H1 (cell line): ENCODE measurements at regions not wholly inside any gene's neighbourhood (a gene's known extent, or its start where the extent isn't known, plus 50 kb on each side); places are given as distances from the start of the nearest gene placed in this dataset.

Source experiments
- CHD1 ChIP-seq: IDR thresholded peaks from 2 replicates; pipeline ENCODE4 v1.6.1; 2012; ENCODE audit warnings: low read depth, low read length, improper control_type of control experiment
- POU5F1 ChIP-seq: IDR thresholded peaks from 2 replicates; pipeline ENCODE4 v1.6.1; 2011; ENCODE audit warnings: low read depth, mild to moderate bottlenecking, low read length, moderate library complexity
- RAD21 ChIP-seq, 2 experiments: IDR thresholded peaks in 1 of 2; conservative IDR thresholded peaks in 1 of 2; 2 replicates each; pipeline ENCODE4 v1.6.1; 2011; ENCODE audit warnings: low read depth in 2 of 2, low read length in 2 of 2, improper control_type of control experiment in 1 of 2, inconsistent platforms in 1 of 2, mild to moderate bottlenecking in 1 of 2, moderate library complexity in 1 of 2
- TAF1 ChIP-seq: IDR thresholded peaks from 2 replicates; pipeline ENCODE4 v1.6.1; 2011; ENCODE audit warnings: mild to moderate bottlenecking, low read depth, low read length
- USF2 ChIP-seq: IDR thresholded peaks from 2 replicates; pipeline ENCODE4 v1.6.1; 2011; ENCODE audit warnings: low read length, improper control_type of control experiment

DNA sequence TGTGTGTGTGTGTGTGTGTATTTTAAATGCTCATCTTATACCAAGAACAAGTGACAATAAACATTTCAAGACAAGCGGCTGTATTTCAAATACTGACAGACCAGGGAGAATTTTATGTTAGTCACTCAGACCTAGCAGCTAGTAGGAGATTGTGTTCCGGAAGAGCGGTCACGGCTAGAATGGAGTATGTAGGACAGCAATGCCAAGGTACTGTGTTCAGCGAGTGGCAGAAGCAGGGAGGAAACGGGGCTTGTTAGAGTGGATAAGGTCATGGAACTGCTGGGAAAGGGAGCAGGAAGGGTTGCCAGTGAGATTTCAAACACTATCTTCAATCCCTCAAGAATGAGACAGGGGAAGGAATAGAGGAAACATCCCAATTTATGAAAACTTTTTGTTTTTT is 260.5 kb upstream of the PITRM1 start (continued):
- TF ChIP-seq USF2: no peak
- no peak for TF ChIP-seq POU5F1
- TF ChIP-seq RAD21 (IDR thresholded peaks at IDR 0.05 in 1 of 2, conservative IDR thresholded peaks at IDR 0.05 in 1 of 2; ENCODE audit: low read depth in 2 of 2, low read length in 2 of 2): no peak
- no peak for TF ChIP-seq CHD1
- TF ChIP-seq TAF1: no peak
